ENCODE measurements at regions not wholly inside any gene's neighbourhood (a gene's known extent, or its start where the extent isn't known, plus 50 kb on each side); places are given as distances from the start of the nearest gene placed in this dataset.

DNA sequence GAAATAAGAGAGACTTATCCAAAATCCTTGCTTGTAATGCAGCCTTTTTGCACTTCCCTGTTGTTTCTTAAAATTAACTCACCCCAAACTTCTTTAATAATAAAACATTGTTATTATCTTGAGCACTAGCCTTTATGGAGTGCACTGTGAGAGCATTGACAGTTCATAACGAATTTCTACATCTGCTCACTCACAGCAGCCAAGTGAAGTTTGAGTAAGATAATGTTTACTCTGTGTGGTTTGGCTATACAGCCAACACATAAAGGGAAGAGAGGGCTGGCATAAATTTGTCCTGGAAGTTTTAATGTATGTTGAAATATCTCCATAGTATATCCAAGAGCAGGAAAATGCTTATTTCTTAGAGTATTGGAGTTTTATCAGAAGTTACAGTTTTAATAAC lies 227.9 kb downstream of the FRK start:
- TF ChIP-seq ZNF274 (IDR thresholded peaks at IDR 0.05; ENCODE audit: low read depth, low read length): no peak
- no peak overlapping the region for H3K4me3 ChIP-seq (ENCODE audit: low read length)

DNA sequence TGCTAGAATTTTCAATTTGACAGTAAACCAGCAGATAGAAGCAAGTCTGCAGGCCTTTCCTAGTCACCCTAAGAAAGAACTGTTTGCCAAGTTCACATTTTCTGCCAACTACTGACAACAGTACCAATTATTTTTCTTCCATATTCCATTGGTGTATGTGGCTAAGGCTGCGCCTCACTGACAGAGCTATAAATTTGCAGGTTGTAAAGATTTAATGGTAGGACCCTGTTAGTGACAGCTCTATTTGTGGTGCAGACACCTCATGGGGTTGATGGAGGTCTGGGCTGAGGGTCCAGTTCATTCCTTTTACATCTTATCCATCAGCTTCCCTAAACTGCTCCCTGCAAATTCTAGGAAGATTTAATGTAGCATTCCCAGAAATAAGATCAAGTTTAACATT lies 228.5 kb downstream of the FRK start:
- no peak overlapping the region for H3K4me3 ChIP-seq (ENCODE audit: low read length)
- TF ChIP-seq ZNF274 (IDR thresholded peaks at IDR 0.05; ENCODE audit: low read depth, low read length): no peak

DNA sequence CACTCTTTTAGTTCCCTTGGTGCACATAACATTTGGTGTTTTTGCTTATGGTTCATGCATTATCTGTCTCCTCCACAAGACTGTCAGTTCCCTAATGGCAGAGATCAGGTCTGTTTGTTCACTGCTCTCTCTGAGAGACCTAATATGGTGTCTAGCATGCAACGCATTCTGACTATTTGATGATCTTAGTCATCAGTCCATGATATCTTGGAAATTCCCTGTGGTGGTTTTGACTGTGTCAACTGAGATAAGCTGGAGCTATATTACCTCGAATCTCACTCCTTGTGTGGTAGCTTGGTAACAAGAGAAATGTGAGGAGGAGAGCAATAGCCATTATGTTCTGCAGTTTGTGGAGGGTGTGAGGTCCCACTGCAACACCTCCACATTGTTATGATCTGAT lies 229.8 kb downstream of the FRK start:
- TF ChIP-seq ZNF274 (IDR thresholded peaks at IDR 0.05; ENCODE audit: low read depth, low read length): no peak
- no peak overlapping the region for H3K4me3 ChIP-seq (ENCODE audit: low read length)

DNA sequence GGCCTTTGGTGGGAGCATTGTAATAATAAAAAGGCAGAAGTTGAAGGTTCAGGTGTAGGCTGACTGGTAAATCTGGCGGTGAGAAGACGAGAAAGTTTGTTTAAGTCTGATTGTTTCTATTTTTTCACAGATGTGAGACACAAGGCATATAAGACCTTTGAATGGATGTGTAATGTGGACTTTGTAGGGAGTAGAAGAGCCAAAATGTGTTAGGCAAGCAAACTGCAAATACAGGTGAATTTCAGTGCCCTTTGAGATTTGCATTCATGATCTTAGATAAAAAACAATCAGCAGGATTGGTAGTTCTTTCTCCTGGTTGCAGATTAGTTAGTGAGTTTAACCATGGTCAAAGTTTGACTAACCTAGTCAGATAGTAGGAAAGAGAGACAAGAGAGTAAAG lies 238.9 kb downstream of the FRK start:
- H3K4me3 ChIP-seq (ENCODE audit: low read length): no peak overlapping the region
- TF ChIP-seq ZNF274 (IDR thresholded peaks at IDR 0.05; ENCODE audit: low read depth, low read length): no peak

DNA sequence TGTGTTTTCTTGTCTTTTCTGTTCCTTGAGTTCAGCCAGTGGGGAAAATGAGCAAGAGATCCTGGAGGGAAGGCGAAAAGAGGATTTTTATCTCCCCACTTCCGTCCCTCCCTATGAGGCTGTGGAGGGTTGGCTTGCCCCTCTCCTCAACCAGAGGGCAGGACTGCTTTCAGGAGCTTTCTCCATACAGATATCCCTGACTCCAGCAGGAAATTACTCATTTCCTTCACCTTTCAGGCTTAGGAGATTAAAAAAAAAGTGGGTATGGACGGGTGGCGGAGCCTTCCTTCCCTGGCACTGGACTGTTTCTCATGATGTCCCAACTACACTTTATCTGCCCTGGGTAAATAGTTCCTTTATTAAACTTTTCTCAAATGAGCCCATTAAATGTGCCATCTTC lies 241.2 kb downstream of the FRK start:
- TF ChIP-seq ZNF274 (IDR thresholded peaks at IDR 0.05; ENCODE audit: low read depth, low read length): no peak
- H3K4me3 ChIP-seq (ENCODE audit: low read length): no peak overlapping the region

DNA sequence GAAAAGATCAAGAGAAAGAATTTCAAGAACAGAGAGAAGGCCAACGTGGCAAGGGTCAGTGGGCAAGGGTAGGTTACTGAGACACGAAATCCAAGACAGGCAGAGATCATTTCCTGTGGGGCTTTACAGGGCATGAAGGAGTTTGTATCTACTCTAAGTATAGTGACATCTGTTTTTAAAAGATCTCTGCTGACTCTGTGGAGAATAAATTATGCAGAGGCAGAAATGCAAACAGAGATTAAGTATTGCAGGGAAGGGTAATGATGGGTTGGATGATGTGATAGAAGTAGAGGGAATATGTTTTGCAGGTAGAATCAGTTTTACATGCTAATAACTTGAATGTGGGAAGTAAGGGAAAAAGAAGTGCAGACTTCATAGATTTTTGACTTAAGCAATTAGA lies 243.5 kb downstream of the FRK start:
- TF ChIP-seq ZNF274 (IDR thresholded peaks at IDR 0.05; ENCODE audit: low read depth, low read length): no peak
- H3K4me3 ChIP-seq (ENCODE audit: low read length): no peak overlapping the region

DNA sequence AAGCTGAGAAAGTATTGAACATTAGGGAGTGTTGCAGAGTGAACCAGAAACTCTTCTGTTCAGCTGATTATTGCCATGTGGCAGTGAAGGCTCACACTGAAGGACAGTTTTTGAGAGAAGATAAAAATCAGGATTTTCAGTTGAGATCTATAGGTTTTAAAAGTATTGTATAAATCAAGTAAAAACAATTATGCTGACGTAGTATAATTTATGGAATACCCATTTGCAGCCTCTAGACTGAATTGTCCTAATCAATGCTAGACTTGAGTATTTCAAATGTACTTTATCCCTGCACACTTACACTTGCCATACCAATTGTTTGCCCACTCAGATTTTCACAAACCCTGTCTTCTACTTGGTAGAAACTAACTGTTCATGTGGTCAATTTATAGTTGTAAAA lies 245.8 kb downstream of the FRK start:
- no peak for TF ChIP-seq ZNF274 (IDR thresholded peaks at IDR 0.05; ENCODE audit: low read depth, low read length)
- H3K4me3 ChIP-seq (ENCODE audit: low read length): no peak overlapping the region

DNA sequence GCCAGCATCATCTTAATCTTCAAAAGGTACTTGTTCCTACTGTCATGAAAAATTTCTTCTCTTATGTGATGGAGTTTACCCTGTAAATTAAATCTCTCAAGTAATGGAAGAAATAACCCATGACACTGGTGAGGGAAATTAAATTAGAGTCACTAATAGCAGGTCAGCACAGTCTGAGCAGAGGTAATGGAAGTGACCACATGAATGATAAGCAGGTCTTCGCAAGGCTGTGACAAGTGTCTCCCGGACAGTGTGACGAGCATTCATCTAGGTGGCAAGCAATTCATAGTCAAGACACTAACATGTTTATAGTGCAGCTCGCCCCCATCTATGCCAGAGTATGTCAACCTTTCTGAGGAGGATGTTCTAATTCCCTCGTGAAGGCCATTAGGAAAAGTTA lies 249.2 kb downstream of the FRK start:
- H3K4me3 ChIP-seq (ENCODE audit: low read length): no peak overlapping the region
- no peak for TF ChIP-seq ZNF274 (IDR thresholded peaks at IDR 0.05; ENCODE audit: low read depth, low read length)

DNA sequence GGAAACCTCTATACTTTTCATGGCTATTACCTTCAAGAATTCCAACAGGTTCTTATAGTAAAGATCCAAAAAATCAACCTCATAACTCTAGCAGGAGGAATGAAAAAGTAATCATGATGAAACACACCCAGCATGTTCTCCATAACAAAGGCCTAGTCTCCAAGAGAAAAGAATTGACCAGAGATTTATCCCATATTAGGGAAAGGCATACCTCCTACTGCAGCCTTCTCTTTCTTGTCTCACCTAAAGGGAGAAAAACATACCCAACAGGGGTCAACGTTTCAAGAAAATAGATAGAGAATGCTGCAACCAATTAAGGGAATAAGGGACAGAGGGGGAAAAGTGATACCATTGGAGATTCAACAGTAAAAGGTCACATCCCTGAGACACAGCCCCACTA lies 262.5 kb downstream of the FRK start:
- no peak for TF ChIP-seq ZNF274 (IDR thresholded peaks at IDR 0.05; ENCODE audit: low read depth, low read length)
- H3K4me3 ChIP-seq (ENCODE audit: low read length): no peak overlapping the region

DNA sequence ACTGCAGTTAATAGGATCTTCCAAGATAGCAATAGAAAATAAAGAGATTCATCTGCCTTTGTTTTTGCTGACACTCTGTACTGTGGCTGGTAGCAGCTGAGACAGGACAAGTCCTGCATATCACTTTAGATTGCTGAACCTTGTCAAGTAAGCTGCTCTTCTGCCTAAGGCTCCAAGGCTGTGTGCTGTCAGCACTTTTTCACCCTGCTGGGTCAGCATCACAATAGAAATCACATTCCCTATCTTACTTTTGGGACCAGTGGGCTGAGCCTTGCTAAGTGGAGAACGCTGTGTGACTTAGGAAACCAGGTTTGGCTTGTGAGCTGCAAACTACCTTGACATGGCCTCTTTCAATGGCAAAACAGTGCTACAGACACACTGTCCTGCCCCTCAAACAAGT lies 263.9 kb downstream of the FRK start:
- no peak for TF ChIP-seq ZNF274 (IDR thresholded peaks at IDR 0.05; ENCODE audit: low read depth, low read length)
- H3K4me3 ChIP-seq (ENCODE audit: low read length): no peak overlapping the region

DNA sequence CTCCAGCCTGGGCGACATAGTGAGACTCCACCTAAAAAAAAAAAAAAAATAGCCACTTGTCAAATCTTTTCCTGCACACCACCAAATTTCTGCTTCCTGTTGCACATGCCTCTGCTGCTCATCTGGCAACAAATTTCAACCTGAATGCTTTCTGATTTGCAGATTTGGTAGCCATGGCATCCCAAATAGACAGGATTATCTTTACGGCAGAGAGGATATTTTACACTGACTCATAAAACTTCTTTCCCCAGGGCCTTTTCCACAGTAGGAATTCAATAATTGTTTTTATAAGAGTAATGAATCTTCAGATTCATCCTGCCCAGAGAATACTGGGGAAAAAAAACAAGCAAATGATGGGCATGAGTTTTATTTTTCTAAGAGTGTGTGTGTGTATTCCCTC lies 264.6 kb downstream of the FRK start:
- TF ChIP-seq ZNF274 (IDR thresholded peaks at IDR 0.05; ENCODE audit: low read depth, low read length): no peak
- H3K4me3 ChIP-seq (ENCODE audit: low read length): no peak overlapping the region

DNA sequence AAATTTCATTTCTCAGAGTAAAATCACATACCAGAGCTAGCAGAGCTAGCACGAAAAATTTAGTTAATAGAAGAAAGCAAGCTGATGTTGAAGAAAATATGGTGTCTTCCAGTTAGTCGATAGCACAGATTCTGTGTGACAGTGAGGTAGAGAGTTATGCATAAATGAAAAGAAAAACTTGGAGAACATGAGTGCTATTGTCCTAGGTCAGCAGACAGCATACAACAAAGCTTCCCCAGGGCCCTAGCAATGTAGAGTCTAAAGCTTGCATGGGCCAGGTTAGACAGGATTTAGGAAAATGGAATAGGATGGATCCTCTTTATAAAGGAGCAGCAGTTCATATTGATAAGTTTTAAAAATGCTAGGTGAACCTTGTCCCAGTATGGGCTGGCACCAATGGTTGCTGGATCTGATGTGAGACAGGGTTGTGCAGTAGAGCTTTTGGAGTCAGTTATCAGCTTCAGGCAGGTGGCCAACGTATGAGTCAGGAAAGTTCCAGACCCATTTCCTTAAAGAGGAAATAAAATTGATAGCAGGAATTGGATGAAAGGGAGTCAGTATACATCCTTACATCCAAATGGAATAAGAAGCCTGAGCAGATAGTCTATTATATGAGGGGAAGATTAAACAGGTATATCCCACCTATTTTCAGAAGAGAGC lies 277.2 kb downstream of the FRK start:
- no peak overlapping the region for H3K4me3 ChIP-seq (ENCODE audit: low read length)
- TF ChIP-seq ZNF274 (IDR thresholded peaks at IDR 0.05; ENCODE audit: low read depth, low read length): no peak

DNA sequence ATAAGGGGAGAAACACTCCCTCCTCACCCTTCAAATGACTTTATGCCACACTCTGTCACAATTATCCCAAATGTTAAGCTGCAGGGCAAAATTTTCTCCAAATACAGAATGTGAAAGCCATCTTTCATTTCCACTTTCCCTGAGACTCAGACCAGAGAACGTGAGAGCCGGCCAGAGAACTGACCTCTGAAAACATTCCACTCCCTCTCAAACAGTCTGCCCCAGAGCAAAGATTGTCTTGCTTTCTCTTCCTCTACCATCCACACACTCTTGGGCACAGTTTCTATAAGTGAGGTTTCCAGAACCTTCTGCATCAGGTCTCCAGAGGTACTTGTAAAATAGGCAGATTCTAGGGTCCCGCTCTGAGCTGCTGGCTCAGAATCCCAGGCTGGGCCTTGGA lies 278.1 kb downstream of the FRK start:
- no peak overlapping the region for H3K4me3 ChIP-seq (ENCODE audit: low read length)
- TF ChIP-seq ZNF274 (IDR thresholded peaks at IDR 0.05; ENCODE audit: low read depth, low read length): no peak

DNA sequence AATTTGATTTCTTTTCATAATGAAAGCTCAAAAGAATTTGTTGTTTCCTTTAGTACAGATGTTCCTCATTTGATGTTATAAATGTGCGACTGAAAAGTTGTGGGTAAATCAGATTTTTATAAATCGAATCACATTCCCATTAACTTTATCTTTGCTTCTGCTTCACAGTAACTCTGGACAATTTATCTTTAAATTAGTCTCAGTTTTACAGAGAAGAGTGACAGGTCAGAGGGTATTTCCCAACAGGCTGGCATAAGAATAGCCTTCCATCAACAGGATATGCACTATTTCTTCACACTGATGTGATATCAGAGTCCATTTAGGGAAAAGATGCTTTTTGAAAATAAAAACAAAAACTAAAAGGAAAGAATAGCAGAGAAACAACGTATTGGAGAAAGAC lies 286.9 kb downstream of the FRK start:
- no peak overlapping the region for H3K4me3 ChIP-seq (ENCODE audit: low read length)
- TF ChIP-seq ZNF274 (IDR thresholded peaks at IDR 0.05; ENCODE audit: low read depth, low read length): no peak

DNA sequence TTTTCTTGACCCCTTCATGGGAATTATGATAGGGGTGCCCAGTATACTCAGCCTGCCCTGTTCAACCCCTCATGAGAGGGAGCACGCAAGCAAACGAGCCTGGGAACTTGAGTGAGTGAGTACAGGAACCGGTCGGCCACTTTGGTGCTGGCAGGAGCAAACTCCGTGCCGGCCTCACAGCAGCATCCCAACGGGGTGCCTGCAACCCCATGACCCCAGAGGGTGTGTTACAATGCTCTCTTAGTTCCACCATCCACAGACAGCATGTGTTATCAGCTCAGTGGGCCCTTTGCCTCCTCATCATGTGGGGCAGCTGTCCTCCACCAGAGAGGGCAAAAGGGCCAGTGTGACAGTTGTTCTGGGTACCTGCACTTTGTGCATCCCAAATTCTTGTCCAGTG lies 289.8 kb downstream of the FRK start:
- TF ChIP-seq ZNF274 (IDR thresholded peaks at IDR 0.05; ENCODE audit: low read depth, low read length): no peak
- H3K4me3 ChIP-seq (ENCODE audit: low read length): no peak overlapping the region

DNA sequence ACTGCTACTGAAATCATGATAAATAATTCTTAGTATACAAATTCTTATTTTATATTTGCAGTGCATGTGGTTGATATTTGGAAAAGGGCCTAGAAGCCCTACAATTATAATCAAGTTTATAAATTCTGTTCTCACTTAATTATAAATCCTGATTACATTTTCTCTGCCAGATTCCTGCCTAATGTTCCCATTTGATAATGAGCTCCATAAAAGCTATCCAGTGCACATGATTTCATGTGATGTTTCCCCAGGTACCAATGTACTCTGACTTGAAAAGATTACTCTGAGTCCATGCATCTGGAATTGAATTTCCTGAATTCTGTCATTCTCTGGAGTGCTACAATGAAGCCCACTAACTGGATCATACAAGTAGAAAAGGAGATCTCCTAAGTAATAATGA lies 292.2 kb downstream of the FRK start:
- TF ChIP-seq ZNF274 (IDR thresholded peaks at IDR 0.05; ENCODE audit: low read depth, low read length): no peak
- no peak overlapping the region for H3K4me3 ChIP-seq (ENCODE audit: low read length)
